ENCODE measurements at regions not wholly inside any gene's neighbourhood (a gene's known extent, or its start where the extent isn't known, plus 50 kb on each side); places are given as distances from the start of the nearest gene placed in this dataset.
A peak's percentile ranks its signal among the peaks of the same experiment; 100 is the strongest.

GRCh38 chr4:175951794-175952193, 113.8 kb upstream of the WDR17 start:
- no peak overlapping the region for H3K27ac ChIP-seq

GRCh38 chr4:175953116-175953515, 112.5 kb upstream of the WDR17 start:
- Histone ChIP-seq H3K4me1 (no peaks in the 10 kb centered on the region), H3K36me3 (no peaks in the 10 kb centered on the region), H3K9me3 (no peaks in the 10 kb centered on the region), H3K27me3 (no peaks in the 10 kb centered on the region), H3K27ac (no peak overlapping the region), H3K4me3 (no peak overlapping the region)
- TF ChIP-seq POLR2A (IDR thresholded peaks at IDR 0.05) (no peak), CTCF (IDR thresholded peaks at IDR 0.05) (no peak)
- no peak for DNase-seq

More at GRCh38 chr4:175951794-175952193, 113.8 kb upstream of the WDR17 start:
- Histone ChIP-seq H3K27me3 (no peaks in the 10 kb centered on the region), H3K4me1 (no peaks in the 10 kb centered on the region), H3K4me3 (no peak overlapping the region), H3K36me3 (no peaks in the 10 kb centered on the region), H3K9me3 (no peaks in the 10 kb centered on the region)
- TF ChIP-seq POLR2A (IDR thresholded peaks at IDR 0.05) (no peak), CTCF (IDR thresholded peaks at IDR 0.05) (no peak)
- DNase-seq, result peak in 1 of 3 donors; percentile 70

GRCh38 chr4:175953960-175954521, 111.6 kb upstream of the WDR17 start:
- DNase-seq, result no peak
- Histone ChIP-seq H3K27ac (no peak overlapping the region), H3K4me1 (no peaks in the 10 kb centered on the region), H3K4me3 (no peak overlapping the region), H3K27me3 (no peaks in the 10 kb centered on the region), H3K36me3 (no peaks in the 10 kb centered on the region), H3K9me3 (no peaks in the 10 kb centered on the region)
- TF ChIP-seq POLR2A (IDR thresholded peaks at IDR 0.05) (no peak), CTCF (IDR thresholded peaks at IDR 0.05) (peak in 1 of 6 experiments; percentile 8)

GRCh38 chr4:175954685-175955084, 111.0 kb upstream of the WDR17 start:
- H3K4me1 ChIP-seq, result no peaks in the 10 kb centered on the region
- no peaks in the 10 kb centered on the region for H3K9me3 ChIP-seq
- DNase-seq, result no peak
- TF ChIP-seq POLR2A (IDR thresholded peaks at IDR 0.05) (no peak), CTCF (IDR thresholded peaks at IDR 0.05) (no peak)
- H3K4me3 ChIP-seq, result no peak overlapping the region
- no peaks in the 10 kb centered on the region for H3K36me3 ChIP-seq
- no peaks in the 10 kb centered on the region for H3K27me3 ChIP-seq
- H3K27ac ChIP-seq, result no peak overlapping the region

GRCh38 chr4:175961604-175962003, 104.0 kb upstream of the WDR17 start:
- H3K36me3 ChIP-seq, result no peaks in the 10 kb centered on the region
- H3K27ac ChIP-seq, result no peak overlapping the region
- DNase-seq, result no peak
- no peaks in the 10 kb centered on the region for H3K4me1 ChIP-seq
- TF ChIP-seq CTCF (IDR thresholded peaks at IDR 0.05), result no peak
- no peak for TF ChIP-seq POLR2A (IDR thresholded peaks at IDR 0.05)
- no peaks in the 10 kb centered on the region for H3K9me3 ChIP-seq
- no peak overlapping the region for H3K4me3 ChIP-seq
- H3K27me3 ChIP-seq, result no peaks in the 10 kb centered on the region

- no peak for DNase-seq
- no peaks in the 10 kb centered on the region for H3K9me3 ChIP-seq
- H3K27ac ChIP-seq, result no peak overlapping the region
- no peaks in the 10 kb centered on the region for H3K27me3 ChIP-seq
- no peak for TF ChIP-seq POLR2A (IDR thresholded peaks at IDR 0.05)
- TF ChIP-seq CTCF (IDR thresholded peaks at IDR 0.05), result no peak
- no peaks in the 10 kb centered on the region for H3K36me3 ChIP-seq
- no peak overlapping the region for H3K4me3 ChIP-seq
- no peaks in the 10 kb centered on the region for H3K4me1 ChIP-seq
These were observed 95.6 kb upstream of the WDR17 start for GRCh38 chr4:175970072-175970471.
